ENCODE measurements at regions not wholly inside any gene's neighbourhood (a gene's known extent, or its start where the extent isn't known, plus 50 kb on each side); places are given as distances from the start of the nearest gene placed in this dataset.

GRCh38 chr1:186738926-186739325, 58.7 kb upstream of the PTGS2 start:
- TF ChIP-seq CTCF (IDR thresholded peaks at IDR 0.05): no peak
- TF ChIP-seq EZH2 (IDR thresholded peaks at IDR 0.05; ENCODE audit: borderline replicate concordance, insufficient read depth, low read depth, low read length, poor library complexity, severe bottlenecking): no peak

Measured in B cell (primary cell).